ENCODE measurements at regions not wholly inside any gene's neighbourhood (a gene's known extent, or its start where the extent isn't known, plus 50 kb on each side); places are given as distances from the start of the nearest gene placed in this dataset.

DNA sequence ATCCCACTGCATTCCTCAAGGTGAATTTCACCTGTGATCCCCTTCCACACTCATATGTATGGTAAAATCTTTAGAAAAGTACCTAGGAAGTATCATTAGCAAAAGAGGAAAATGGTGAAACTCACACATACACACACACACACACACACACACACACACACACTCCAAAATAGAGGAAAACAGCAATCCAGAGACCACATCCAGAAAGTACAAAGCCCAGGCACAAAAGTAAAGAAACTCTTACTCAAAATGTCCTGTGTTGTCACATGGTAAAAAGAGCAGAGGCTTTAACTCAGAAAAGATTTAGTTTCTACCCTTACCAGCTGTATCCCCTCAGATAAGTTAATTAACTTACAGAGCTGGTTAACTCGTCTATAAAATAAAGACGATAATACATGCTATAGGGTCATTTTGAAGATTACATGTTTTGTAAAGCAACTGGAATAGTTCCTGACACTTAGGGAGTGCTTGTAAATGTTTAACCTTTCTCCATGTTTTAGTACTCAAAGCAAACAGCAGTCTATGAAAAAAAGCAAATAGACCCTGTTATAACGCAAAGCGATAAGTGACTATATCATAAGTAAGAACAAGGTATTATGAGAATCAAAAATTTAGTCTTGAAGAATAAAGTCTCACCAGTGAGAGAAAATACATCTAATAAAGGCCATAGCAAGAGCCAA lies 360.0 kb upstream of the LRATD1 start:
- DNase-seq (ENCODE audit: low read depth) = no peak

DNA sequence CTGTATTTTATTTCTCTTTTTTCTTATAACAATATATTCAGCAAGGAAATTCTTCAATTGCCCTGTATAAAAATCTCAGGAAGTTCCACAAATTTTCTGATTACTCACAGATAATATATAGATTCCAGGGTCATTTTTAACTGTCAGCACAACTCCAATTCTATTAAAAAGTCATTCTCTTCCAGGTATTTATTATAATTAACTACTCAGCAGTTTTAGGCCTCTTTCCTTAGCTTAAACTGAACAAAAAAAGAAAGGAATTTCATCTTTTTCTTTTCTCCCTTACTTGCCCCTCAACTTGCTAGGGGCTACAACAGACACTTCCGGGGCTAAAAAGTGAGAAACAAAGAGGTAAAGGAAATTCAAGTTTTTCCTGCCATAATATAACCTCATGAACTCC lies 358.9 kb upstream of the LRATD1 start:
- no peak for DNase-seq (ENCODE audit: low read depth)

DNA sequence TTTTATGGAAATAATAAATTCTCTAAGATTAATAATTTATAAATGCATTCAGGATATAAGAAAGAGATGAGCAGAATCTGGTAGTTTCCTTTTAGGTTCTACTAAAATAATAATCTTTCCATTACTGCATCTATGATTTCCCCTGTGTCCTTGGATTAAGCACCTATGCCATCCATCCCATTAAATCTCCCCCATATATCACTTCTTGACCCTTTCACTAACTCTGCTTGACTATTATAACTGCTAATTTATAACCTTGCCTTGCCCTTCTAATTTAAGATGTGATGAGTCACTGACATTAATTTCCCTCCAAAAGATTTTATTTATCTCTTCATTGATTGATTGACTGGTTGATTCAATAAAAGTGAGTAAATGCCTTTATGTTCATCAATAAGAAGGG lies 348.3 kb upstream of the LRATD1 start:
- DNase-seq (ENCODE audit: low read depth) = no peak

DNA sequence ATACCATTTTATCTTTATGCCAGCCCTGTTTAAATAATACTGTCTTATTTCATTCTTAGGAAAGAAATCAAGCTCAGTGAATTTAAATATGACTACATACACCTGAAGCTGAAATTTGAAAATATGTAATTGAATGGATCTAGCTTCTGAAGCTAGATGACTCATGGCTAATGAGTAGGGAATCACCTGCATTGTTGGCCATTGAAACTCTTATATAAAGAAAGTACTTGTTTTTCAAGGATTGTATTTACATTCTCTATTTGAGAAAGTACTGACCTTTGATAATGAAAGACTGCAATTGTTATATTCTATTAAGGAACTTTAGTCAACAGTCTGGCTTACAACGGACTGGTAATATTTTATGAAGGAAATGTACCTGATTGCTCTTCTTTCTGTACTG lies 346.7 kb upstream of the LRATD1 start:
- no peak for DNase-seq (ENCODE audit: low read depth)

DNA sequence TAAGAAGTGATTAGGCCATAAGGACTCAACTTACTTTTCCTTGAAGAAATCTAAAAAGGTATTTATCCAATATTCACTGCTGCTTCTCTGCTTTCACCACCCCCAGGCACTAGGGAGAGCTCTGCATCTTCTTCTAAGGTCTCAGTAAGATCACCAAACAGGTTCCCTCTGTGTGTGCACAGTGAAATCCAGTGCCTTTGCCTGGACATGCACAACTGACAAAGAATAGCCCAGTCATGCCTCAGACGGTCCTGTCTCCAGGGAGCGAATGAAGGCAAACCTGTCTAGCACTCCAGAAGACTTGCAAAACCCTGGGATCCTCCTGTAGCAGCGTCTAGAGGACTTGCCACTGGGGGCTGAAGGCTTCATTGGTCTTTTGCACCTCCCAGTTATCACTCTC lies 344.5 kb upstream of the LRATD1 start:
- no peak for DNase-seq (ENCODE audit: low read depth)

DNA sequence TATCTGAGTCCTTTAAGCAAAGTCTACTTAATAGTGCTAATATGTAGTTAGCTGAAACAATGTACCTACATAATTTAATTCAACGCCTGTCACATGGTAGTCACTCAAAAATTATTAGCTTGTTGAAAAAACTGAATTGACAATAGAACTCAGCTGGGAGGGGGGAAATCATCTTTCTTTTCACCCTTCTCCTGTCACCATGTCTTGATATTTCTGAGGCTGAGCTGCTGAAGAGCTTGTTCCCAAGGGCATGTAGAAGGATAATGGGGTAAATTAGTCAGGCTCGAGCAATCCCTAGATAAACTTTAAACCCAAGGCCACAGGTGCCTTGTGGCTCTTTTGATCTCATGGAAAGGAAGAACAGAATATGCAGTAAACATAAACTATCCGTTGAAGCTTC lies 339.6 kb upstream of the LRATD1 start:
- DNase-seq (ENCODE audit: low read depth) = no peak

DNA sequence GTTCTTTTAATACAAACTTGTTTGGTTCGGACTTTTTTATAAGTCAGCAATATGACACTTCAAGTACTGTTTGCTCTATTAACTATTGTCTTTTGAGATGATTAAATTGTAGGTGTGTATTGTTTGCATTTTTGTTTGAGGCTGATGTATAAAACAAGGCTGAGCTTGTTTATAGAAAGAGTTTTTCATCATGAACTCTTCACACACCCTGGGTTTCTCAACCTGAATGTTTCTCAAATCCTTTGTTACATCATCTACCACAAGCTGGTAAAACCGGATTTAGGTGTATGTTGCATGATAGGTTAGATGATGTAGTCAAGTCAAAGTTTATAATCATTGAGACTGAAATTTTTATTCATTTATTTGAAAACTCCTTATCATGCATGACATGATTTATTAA lies 335.2 kb upstream of the LRATD1 start:
- DNase-seq (ENCODE audit: low read depth) = no peak

DNA sequence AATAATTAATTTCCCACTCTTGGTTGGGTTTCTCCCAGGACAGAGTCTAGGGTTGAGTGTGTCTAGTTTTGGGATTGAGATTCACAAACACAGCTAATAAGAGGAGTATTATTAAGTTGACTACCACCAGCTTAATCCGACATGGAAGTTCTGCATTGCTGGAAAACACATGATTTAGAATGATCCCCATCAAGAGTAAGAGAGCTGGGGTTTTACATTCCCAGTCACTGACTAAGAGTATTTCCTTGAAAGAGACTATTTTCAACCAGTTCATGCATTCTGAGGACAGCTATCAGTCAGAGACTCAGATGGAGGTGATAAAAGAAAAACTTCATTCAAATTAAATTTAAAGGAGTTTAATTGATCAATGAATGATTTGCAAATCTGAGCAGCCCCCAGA lies 334.6 kb upstream of the LRATD1 start:
- no peak for DNase-seq (ENCODE audit: low read depth)

DNA sequence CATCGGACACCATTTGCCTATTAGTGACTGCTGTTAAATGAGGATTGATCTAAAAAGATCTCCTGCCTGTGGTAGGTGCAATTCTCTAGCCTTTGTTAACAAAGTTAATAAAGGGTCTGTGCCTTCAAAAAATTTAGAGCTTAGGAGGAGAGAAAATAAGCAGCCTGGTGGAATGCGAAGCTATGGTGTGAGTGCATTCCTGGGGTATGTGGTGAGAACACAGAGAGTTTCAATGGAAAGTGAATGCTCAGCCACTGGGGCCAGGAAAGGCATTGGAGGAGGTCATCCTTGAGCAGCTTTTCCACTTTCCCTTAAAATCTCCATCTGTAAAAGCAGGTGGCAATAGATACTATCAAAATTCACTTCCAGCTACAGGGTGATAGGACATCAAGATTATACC lies 331.2 kb upstream of the LRATD1 start:
- DNase-seq (ENCODE audit: low read depth) = no peak

DNA sequence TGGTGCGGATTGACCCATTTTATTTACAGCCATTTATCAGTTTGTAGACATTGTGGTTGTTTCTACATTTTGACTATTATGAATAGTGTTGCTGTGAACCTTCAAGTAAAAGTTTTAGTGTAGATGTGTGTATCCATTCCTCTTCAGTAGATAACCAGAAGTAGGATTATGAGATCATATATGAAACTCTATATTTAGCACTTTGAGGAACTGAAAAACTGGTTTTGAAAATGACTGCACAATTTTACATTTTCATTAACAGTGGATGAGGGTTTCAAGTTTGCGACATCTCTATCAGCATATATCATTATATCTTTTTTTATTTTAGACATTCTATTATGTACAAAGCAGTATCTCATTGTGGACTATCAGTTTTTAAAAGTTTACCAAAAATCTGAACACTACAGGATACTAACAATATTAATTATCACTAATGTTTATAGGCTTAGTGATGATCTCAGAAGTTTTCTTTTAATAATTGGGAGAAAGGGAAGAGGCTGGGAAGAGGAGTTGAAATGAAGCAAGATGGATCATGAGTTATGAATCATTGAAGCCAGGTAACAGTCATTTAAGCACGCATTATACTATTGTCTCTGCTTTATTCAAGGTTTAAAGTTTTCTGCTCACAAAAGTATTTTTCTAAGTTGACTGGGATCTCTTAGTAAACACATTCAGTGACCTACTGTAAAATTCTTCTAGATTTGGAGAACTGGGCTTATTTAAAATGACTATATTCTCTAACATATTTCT lies 329.0 kb upstream of the LRATD1 start:
- DNase-seq (ENCODE audit: low read depth) = no peak

DNA sequence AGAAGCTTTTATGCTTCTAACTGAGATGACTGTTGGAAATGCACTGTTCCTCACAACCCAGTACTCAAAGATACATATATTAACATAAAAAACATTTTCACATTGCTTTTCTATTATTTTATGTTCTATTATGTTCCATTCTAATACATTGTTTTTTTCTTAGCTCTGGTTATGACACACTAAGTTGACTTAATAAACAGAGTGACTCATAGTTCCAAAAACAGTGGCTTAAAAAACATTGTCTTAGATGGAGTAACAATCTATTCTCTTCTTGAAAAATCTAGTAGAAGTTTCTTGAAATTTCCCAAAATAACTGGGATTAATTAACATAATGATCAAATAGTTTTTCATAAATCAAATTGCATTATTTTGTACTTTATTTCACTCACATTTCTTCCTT lies 328.2 kb upstream of the LRATD1 start:
- no peak for DNase-seq (ENCODE audit: low read depth)

DNA sequence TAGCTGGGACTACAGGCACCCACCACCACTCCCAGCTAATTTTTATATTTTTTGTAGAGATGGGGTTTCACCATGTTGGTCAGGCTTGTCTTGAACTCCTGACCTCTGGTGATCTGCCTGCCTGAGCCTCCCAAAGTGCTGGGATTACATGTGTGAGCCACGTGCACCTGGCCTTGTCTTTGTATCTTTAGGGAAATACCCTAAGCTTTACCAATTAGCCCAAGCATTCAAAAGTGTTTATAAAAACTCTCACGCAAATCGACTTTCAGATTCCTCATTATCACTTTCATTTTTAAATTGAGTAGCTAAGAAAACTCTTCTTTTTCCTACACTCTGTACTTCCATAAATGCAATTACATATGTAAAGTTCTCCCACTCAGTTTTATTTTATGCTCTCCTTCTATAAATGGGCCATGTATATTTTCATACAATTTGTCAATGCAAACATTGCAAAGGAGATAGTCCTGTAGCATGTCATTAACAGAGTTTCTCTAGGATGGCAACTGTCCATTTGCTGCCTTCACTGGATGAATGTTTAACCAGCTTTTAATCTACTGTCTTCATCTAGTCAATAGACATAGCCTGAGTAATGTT lies 326.2 kb upstream of the LRATD1 start:
- no peak for DNase-seq (ENCODE audit: low read depth)

DNA sequence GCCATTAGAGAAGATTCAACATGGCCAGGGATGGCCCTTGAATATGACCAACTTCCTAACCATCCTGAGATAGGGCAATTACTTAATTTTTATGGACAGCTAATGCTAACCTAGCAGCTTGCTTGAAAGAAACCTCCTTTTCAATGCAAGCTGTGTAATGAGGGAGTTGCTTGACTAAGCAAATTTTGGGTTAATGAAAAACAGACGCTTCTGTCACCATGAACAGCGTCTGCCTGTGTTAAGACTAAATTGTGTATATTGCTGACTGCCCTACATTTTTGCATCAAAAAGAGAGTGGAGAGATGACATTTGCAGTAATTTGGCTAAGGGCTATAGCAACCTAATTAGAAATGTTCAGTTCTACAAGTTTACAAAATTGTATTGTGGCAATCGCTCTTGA lies 319.2 kb upstream of the LRATD1 start:
- DNase-seq (ENCODE audit: low read depth) = no peak

DNA sequence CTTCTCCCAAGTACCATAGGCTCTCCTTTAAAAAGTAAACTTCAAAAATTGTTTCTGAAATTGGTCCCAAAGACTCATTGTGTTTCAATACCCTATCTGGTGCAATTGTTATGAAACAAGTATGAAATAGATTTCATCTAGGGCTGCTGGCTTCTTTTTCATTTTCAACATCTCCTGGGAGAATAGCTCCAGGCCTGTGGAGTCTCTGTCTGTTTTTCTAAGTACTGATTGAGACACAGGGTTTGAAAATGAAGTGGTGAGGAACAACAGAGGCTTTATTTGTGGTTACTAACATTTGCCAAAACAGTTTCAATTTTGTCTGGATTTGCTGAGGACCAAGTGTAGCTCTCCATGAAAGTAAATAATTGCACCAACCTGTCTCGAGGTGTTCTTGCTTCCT lies 315.9 kb upstream of the LRATD1 start:
- no peak for DNase-seq (ENCODE audit: low read depth)

DNA sequence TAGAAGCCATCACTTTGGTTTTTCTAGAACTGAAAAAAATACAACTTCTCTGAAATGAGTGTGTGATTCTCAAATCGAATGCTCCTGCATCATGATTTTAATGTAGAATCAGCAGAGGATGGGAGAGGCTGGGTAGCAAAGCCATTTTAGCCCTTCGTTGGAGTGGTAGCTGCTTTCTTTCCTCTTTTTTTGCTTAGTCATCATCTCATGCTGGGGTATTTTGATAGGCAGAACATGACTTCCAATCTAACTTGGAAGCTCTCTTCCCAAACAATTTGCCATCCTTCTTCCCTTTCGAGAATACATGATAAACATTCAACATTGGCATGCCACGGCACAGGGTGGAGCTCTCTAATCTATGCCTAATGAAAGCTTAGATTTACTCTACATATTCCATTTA lies 311.2 kb upstream of the LRATD1 start:
- DNase-seq (ENCODE audit: low read depth) = no peak

DNA sequence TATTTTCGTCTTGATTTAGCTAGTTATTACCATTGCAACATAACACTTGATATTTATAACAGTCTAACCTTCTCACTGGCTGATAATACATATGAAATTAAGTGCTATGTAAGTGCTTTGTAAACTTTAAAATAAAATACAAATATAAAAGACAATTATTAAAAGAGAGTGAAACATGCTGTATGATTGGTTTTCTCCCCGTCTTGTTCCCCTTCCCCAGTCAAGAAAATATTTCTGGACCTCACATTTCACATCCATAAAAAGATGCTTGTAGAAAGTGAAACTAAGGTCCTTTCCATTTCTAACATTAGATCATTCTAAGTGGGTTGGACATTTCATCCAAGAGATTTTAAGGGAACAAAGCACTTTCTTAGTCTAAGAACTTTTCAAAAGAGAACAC lies 310.2 kb upstream of the LRATD1 start:
- DNase-seq (ENCODE audit: low read depth) = no peak

DNA sequence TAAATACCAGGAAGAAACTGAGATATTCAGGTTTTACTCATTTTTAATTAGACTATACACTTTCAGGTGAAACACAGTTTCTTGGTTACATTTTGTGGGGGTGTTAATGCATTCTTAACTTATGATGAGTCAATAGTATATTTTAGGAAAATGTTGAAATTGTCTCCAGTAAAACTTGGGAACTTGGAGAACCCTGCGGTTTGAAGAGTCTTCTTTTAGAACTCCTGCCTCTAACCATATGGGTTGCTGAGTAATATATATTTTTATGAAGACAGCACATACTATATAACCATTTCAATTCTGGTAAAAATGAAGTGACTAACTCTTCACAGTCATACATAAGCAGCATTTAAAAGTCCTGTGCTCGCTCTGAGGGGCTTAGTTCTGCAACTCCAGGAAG lies 308.2 kb upstream of the LRATD1 start:
- no peak for DNase-seq (ENCODE audit: low read depth)

DNA sequence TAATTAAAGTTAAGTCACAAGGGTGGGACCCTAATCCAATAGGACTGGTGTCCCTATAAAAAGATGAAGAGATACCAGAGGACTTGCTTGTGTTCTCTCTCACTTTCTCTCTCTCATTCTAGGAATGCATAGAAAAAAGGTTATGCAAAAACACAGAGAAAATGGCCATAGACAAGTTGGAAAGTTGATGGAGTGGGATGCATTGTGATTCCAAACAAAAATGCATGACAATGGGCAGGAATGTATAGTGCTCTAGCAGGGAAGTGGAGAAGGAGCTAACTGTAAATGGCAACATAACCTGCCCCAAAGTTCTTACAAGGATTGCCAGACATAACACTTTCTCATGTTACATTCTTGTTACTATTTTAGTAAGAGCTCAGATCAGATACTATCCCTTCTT lies 301.6 kb upstream of the LRATD1 start:
- no peak for DNase-seq (ENCODE audit: low read depth)

DNA sequence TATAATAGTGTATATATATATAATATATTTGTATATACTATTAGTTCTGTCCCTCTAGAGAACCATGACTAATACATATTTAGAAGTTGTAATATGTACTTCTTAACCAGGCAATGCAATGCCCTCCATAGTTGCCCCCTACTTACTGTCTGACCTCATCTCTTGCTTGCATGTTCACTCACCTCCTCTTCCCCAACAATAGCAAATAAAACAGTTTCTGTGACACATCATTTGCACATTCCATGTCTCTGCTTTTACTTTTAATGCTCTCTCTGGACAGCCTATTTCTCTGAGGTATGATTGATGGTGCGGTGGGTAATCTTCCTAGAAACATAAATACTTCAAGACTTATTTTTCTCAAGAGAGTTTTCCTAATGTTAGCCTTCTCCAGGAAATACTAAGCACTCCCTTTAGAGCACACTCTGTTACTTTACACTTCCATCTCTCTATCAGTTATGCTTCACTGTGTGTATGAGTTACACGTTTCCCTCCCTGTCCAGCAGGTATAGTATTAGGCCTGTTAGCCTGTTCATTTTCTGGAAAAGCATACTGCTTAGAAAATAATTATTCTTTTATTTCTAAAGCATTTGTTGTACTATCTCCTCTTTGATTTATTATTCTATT lies 295.6 kb upstream of the LRATD1 start:
- no peak for DNase-seq (ENCODE audit: low read depth)

DNA sequence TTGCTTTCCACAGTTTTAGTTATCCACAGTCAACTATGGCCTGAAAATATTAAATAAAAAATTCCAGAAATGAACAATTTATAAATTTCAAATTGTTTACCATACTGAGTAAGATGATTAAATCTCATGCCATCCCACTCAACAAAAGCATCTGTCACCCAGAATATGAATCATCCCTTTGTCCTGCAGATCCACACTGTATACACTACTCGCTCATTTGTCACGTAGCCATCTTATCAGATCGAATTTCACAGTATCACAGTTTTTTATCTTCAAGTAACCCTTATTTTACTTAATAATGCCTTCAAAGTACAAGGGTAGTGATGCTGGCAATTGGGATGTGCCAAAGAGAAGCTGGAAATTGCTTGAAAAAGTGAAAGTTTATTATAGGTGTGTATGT lies 291.8 kb upstream of the LRATD1 start:
- no peak for DNase-seq (ENCODE audit: low read depth)

DNA sequence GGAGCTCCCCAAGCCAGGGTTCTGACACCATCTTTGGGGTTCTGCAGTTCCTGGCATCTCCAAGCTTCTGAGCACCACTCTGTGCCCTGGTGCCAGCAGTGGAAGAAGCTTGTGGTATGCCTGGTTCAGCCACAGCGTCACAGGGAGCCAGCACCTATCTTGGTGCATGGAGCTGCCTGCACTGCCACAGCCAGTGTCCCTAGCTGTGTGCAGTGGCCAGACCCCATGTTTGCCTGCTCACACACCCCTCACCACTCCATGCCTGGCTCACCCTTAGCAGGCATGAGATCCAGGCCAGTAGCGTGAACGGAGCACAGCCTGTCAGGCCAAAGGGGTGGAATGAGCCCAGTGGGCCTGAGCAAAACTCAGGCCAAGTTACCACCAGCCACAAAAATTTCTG lies 290.2 kb upstream of the LRATD1 start:
- no peak for DNase-seq (ENCODE audit: low read depth)

DNA sequence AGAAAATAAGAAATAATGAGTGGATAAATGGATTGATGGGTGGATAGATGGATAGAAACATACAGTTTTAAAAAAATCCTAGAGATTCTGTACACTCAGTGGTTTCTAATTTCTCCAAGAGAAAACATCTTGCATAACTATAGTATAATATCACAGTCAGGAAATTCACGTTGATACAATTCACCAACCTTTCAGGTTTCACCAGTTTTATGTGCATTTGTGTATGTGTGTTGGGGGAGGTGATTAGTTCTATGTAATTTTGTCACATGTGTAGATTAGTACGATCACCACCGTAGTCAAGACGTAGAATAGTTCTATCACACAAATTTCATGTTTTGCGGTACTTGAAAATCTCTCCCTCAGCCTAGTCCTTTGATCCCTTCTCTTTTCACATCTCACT lies 288.2 kb upstream of the LRATD1 start:
- no peak for DNase-seq (ENCODE audit: low read depth)

DNA sequence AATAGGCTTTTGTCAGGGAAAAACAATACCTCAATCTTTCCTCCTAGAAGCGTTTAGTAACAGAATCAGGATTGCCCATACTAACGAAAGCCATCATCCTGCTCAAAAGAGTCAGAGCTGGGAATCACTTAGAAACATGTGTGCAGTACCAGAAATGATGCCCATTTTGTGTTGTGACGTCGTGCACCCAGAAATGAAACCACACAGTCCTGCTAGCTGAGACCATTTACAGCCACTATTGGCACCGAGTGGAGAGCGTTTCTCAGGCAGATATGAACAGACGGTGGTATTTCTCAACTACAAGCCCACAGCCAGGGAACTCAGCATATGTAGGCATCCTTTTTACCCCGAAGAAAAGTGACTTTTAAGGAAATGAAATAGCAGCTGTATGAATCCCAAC lies 284.3 kb upstream of the LRATD1 start:
- no peak for DNase-seq (ENCODE audit: low read depth)
